ENCODE measurements at regions not wholly inside any gene's neighbourhood (a gene's known extent, or its start where the extent isn't known, plus 50 kb on each side); places are given as distances from the start of the nearest gene placed in this dataset.
"Not testable (repeated sequence)": the region's sequence is repeated elsewhere in the genome, so short reads cannot be mapped to it uniquely, and the experiment has no call there.

GRCh38 chr19:28065026-28065425, 1147.9 kb downstream of the UQCRFS1 start:
- no peak for DNase-seq (ENCODE audit: low spot score)

GRCh38 chr19:28063702-28064101, 1149.2 kb downstream of the UQCRFS1 start:
- DNase-seq (ENCODE audit: low spot score), result no peak

GRCh38 chr19:28061111-28061510, 1151.8 kb downstream of the UQCRFS1 start:
- DNase-seq (ENCODE audit: low spot score), result no peak

- not testable (repeated sequence) for DNase-seq (ENCODE audit: low spot score)
These were observed 1155.9 kb downstream of the UQCRFS1 start for GRCh38 chr19:28057026-28057425.

GRCh38 chr19:28051047-28051446, 1161.9 kb downstream of the UQCRFS1 start:
- no peak for DNase-seq (ENCODE audit: low spot score)

GRCh38 chr19:28049875-28050274, 1163.1 kb downstream of the UQCRFS1 start:
- DNase-seq (ENCODE audit: low spot score), result no peak

GRCh38 chr19:28046932-28047331, 1166.0 kb downstream of the UQCRFS1 start:
- no peak for DNase-seq (ENCODE audit: low spot score)

GRCh38 chr19:28045621-28046020, 1167.3 kb downstream of the UQCRFS1 start:
- DNase-seq (ENCODE audit: low spot score), result no peak

GRCh38 chr19:28044477-28044876, 1168.5 kb downstream of the UQCRFS1 start:
- DNase-seq (ENCODE audit: low spot score), result no peak

GRCh38 chr19:28042516-28042915, 1170.4 kb downstream of the UQCRFS1 start:
- DNase-seq (ENCODE audit: low spot score), result no peak

- DNase-seq (ENCODE audit: low spot score), result no peak
These were observed 1173.1 kb downstream of the UQCRFS1 start for GRCh38 chr19:28039677-28040381.

- no peak for DNase-seq (ENCODE audit: low spot score)
These were observed 1175.8 kb downstream of the UQCRFS1 start for GRCh38 chr19:28037186-28037585.

GRCh38 chr19:28036486-28036885, 1176.5 kb downstream of the UQCRFS1 start:
- no peak for DNase-seq (ENCODE audit: low spot score)

GRCh38 chr19:28034936-28035335, 1178.0 kb downstream of the UQCRFS1 start:
- no peak for DNase-seq (ENCODE audit: low spot score)

GRCh38 chr19:28028881-28029444, 1184.0 kb downstream of the UQCRFS1 start:
- no peak for DNase-seq (ENCODE audit: low spot score)

- no peak for DNase-seq (ENCODE audit: low spot score)
These were observed 1185.8 kb downstream of the UQCRFS1 start for GRCh38 chr19:28027116-28027515.

- DNase-seq (ENCODE audit: low spot score), result no peak
These were observed 1186.3 kb downstream of the UQCRFS1 start for GRCh38 chr19:28026636-28027035.

- DNase-seq (ENCODE audit: low spot score), result no peak
These were observed 1188.0 kb downstream of the UQCRFS1 start for GRCh38 chr19:28024920-28025319.

- DNase-seq (ENCODE audit: low spot score), result no peak
These were observed 1189.9 kb downstream of the UQCRFS1 start for GRCh38 chr19:28023064-28023463.

GRCh38 chr19:28022506-28022905, 1190.4 kb downstream of the UQCRFS1 start:
- no peak for DNase-seq (ENCODE audit: low spot score)

- no peak for DNase-seq (ENCODE audit: low spot score)
These were observed 1191.4 kb downstream of the UQCRFS1 start for GRCh38 chr19:28021259-28022185.

- DNase-seq (ENCODE audit: low spot score), result no peak
These were observed 1192.2 kb downstream of the UQCRFS1 start for GRCh38 chr19:28020619-28021258.
